Stimulated activated CD4-positive, alpha-beta T cell treated with anti-CD3 and anti-CD28 coated beads, Interleukin-2, amount 100 ng/mL, for 24 hours (primary cell): ENCODE measurements at regions not wholly inside any gene's neighbourhood (a gene's known extent, or its start where the extent isn't known, plus 50 kb on each side); places are given as distances from the start of the nearest gene placed in this dataset.

Experiments
- DNase-seq, 2 donors: peaks; one replicate each; pipeline ENCODE4 v3.0.0-alpha.2; 2020

GRCh38 chr3:162021206-162021605 is 524.6 kb downstream of the OTOL1 start:
- no peak for DNase-seq

- no peak for DNase-seq
Observed at GRCh38 chr3:162022911-162023310, 526.3 kb downstream of the OTOL1 start.

DNA sequence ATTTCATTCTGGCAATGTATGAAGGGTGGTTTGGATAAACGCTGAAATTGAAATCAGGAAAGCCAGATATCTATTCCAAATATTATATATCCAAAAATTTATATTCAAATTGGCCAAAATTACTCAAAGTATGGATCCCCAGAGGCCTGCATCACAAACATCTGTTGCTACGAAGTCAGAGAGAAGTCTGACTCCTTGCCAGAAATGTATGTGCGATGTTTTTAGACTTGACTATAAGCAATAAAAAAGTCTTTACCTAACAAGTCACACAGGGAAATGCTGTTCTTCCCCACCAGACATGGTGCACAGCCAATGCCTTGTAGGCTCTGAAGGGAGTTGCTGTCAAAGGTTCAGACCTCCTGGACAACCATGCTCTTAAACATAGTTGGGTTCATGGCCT is 533.1 kb downstream of the OTOL1 start:
- DNase-seq = no peak

GRCh38 chr3:162034368-162034767 is 537.8 kb downstream of the OTOL1 start:
- no peak for DNase-seq

DNA sequence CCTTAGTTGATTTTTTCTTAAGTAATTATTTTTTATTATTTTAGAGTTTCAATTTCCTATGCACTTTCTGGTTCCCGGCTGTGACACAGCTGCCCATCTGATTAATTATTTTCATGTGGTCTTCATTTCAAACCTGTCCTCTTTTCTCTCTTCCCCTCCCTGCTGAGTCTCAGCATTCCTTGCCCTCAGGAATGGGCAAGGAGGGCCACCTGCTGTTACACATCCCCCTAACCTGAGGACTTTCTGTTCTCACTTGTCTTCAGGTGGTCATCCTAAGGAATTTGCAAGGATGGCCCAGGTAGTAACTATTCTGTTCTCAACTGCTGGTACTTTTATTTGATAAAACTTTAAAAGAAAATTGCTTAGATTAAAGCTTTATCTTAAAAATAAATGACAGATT is 545.0 kb downstream of the OTOL1 start:
- DNase-seq = no peak

DNA sequence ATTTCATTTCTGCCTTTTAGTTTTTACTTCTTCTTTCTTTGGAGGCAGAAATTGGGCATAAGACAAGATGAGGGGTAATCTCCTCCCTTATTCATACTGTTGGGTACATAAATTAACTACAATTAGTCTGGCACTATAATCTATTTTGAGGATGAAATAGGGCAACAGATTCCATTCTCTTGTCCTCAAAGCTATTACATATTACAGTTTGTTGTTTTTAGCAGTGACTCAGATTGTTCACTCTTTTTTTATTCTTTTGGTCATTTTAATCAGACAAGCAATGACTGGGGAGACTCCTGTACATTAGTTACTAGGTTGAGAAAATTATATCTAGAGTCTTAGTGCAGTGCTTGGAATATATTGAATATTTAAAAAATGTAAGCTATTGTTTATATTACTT is 556.0 kb downstream of the OTOL1 start:
- no peak for DNase-seq

GRCh38 chr3:162072656-162073164 is 576.1 kb downstream of the OTOL1 start:
- DNase-seq = no peak

DNA sequence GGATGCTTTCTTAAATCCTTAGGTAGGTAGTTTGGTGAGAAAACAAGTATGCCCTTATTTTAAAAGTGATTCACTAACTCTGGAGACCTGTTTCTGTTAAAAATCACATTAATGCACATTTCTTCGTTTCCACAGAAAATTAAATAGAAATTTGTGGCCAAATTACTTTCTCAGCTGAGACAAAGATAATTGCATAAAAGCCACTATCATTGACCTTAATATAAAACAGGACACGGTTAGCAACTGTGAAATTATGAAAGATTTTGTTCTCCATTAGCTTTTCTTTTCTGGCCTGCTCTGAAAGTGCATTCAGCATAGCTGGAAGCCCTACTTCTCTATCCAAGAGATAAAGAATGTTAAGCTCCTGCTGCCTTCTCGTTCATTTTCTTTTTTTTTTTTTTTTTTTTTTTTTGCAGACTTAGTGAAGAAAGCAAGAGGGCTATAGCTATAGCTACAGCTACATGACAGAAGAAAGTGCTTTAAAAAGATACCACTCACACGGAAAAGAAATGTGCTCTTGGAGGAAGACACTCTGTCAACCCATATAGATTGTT is 576.9 kb downstream of the OTOL1 start:
- DNase-seq = no peak

- DNase-seq = no peak
Observed at GRCh38 chr3:162077108-162077507, 580.5 kb downstream of the OTOL1 start.

DNA sequence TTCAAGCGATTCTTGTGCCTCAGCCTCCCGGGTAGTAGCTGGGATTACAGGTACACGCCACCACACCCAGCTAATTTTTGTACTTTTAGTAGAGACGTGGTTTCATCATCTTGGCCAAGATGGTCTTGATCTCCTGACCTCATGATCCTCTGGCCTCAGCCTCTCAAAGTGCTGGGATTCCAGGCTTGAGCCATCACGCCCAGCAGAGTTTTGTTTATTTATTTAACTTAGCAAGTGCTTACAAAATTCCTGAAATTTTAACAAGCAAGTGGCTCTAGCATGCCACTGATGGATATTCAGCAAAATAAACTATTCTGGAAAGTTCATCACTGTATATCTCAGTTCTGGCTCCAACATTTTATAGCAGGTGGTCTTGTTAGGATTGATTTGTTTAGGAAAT is 585.9 kb downstream of the OTOL1 start:
- DNase-seq = no peak

DNA sequence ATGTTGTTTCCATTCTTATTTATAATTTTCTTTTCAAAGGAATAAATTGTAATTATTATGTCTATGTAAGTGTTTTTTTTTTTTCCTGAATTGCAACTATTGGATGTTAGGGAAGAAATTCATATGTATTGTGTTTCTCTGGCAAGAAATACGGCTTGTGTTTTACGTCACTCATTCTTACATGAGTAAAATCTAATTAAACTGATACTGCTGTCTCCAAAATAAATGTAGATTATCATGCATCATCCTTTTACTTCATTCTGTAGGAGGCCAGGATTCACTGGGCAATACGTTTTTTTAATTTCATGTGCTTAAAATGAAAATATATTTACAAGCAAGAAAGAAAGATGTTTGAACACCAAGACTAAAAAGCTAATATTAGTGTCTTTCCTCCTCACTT is 590.8 kb downstream of the OTOL1 start:
- DNase-seq = no peak

GRCh38 chr3:162092751-162093150 is 596.1 kb downstream of the OTOL1 start:
- no peak for DNase-seq

- no peak for DNase-seq
Observed at GRCh38 chr3:162094301-162094700, 597.7 kb downstream of the OTOL1 start.

DNA sequence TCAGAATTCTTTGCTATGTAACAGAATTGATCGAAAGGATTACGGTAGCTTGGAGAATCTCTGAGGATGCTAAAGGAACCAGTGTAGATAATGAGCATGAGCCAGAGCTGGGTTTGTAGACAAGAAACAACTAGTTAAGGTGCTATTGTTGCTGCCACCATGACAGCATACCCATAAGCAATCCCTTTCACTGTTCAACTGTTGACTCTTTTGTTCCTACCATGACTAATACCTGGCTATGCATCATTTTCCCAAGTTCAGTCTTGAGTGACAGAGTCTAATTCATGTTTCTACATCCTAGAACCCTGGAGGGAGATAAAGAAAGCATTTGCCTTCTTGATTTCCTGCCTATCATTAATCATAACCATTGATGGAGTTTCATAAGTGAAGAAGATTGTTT is 600.3 kb downstream of the OTOL1 start:
- DNase-seq = no peak

GRCh38 chr3:162103808-162104207 is 607.2 kb downstream of the OTOL1 start:
- DNase-seq = no peak

GRCh38 chr3:162111861-162112260 is 615.3 kb downstream of the OTOL1 start:
- DNase-seq = no peak

DNA sequence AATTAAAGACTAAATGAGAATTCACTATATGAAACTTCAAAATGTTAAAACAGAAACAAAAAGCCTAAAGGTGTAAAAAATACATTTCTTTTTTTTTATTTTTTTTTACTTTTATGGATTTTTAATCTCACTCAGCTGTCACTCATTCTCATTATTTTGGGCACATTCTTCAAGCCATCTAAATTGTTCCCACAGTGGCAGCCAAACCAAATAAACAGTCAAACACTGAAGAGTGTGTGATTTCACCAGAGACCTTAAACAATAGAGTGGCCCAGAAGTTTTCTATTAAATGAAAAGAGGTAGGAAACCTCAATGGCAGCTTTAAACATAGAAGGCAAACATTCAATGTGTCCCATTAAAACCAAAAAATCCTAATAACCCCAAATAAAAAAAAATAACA is 616.1 kb downstream of the OTOL1 start:
- DNase-seq = no peak

DNA sequence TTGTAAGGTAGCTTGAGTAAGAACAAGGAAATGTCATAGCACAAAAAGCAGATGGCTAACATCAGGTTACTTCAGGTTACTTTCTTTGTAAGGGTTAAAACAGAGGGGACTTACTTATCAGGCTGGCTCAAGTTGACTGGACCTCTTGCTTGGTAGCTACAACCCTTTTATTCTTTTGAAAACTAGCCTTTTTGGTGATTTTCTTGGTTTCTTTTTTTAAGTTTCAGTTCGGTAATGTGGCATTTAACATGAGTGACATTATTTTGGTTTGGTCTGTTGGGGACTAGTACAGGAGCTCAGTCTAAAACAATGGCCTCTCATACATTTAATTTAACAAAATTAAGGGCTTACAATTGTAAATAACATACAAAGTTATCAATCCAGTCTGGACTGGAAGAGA is 621.4 kb downstream of the OTOL1 start:
- no peak for DNase-seq

- no peak for DNase-seq
Observed at GRCh38 chr3:162119651-162120050, 623.0 kb downstream of the OTOL1 start.

DNA sequence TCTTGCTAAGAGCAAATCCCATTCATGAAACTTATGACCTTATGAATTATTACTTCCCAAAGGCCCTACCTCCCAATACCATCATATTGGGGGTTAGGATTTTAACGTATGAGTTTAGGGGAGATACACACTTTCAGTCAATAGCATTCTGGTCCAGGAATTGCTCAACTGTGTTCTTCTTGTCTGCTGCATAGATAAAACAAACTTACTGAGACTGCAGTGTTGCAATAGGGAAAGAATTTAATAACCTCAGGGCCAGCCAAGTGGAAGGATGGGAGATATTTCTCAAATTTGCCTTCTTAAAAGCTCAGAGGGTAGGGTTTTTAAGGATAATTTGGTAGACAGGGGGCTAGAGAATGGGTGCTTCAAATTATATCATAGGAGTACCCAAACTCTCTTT is 625.8 kb downstream of the OTOL1 start:
- DNase-seq = no peak

DNA sequence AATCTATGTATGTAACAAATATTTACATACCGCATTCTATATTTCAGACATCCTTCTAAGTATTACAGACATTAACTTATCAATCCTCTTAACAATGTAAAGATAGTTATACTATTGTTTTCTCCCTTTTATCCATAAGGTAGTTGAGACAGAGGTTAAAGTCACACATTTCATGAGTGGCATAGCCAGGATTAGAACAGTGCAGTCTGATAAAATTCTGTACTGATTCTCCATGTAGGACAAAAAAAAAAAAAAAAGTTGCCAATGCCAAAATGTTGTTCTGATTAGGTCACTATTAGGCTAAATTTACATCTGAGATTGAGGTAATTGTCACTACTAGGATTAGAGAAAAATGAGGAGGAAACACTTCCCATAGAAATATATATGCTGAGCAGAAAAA is 629.2 kb downstream of the OTOL1 start:
- no peak for DNase-seq

GRCh38 chr3:162130582-162130981 is 634.0 kb downstream of the OTOL1 start:
- DNase-seq = no peak

- no peak for DNase-seq
Observed at GRCh38 chr3:162132981-162133380, 636.4 kb downstream of the OTOL1 start.

GRCh38 chr3:162134571-162134970 is 638.0 kb downstream of the OTOL1 start:
- DNase-seq = no peak

DNA sequence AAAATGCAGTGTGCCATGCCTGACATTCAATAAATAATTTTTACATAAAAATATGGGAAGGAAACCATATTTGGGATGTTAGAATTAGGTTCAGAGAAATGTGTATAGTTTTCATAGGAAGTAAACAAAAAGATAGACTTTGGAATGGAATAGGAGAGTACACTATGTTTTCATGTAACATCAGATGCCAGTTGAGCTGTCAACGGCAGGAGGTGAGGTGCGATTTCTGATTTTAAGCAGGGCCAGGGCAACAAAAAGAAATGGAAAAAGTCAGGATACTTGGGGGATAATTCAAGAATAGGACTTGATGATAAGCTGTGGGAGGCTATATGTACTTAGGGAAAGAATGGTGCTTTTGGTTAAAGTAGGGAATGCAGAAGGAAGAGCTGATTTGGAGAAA is 639.5 kb downstream of the OTOL1 start:
- DNase-seq = no peak

DNA sequence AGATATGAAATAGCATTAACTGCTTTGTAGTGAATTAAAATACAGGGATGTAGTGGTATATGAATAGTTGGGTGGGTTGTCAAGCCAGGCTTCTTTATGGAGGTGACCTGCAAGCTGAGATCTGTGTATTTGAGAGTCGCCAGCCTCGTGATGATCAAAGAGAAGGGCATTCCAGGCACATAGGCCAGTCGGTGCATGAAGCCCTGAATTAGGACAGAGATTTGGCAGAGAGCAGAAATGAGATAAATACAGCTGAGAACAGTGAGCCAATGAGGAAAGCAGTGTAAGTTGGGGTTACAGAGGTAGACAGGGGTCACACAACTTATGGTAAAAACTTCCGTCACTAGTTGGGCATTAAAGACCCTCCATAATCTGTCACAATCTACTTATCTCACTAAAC is 641.9 kb downstream of the OTOL1 start:
- DNase-seq = no peak
